ENCODE measurements at regions not wholly inside any gene's neighbourhood (a gene's known extent, or its start where the extent isn't known, plus 50 kb on each side); places are given as distances from the start of the nearest gene placed in this dataset.

GRCh38 chr15:70555713-70556112, 207.6 kb downstream of the UACA start:
- no peak for DNase-seq (ENCODE audit: low spot score)

- no peak for DNase-seq (ENCODE audit: low spot score)
Observed at GRCh38 chr15:70547846-70548487, 215.4 kb downstream of the UACA start.

- no peak for DNase-seq (ENCODE audit: low spot score)
Observed at GRCh38 chr15:70545526-70545925, 217.8 kb downstream of the UACA start.

- no peak for DNase-seq (ENCODE audit: low spot score)
Observed at GRCh38 chr15:70541511-70541910, 221.8 kb downstream of the UACA start.

- no peak for DNase-seq (ENCODE audit: low spot score)
Observed at GRCh38 chr15:70539912-70540530, 223.3 kb downstream of the UACA start.

- DNase-seq (ENCODE audit: low spot score) = no peak
Observed at GRCh38 chr15:70539409-70539808, 223.9 kb downstream of the UACA start.

GRCh38 chr15:70538278-70538677, 225.1 kb downstream of the UACA start:
- no peak for DNase-seq (ENCODE audit: low spot score)

- no peak for DNase-seq (ENCODE audit: low spot score)
Observed at GRCh38 chr15:70535955-70536338, 227.4 kb downstream of the UACA start.

- DNase-seq (ENCODE audit: low spot score) = no peak
Observed at GRCh38 chr15:70535071-70535954, 228.0 kb downstream of the UACA start.

GRCh38 chr15:70533931-70534742, 229.2 kb downstream of the UACA start:
- DNase-seq (ENCODE audit: low spot score) = no peak

- DNase-seq (ENCODE audit: low spot score) = no peak
Observed at GRCh38 chr15:70532531-70533186, 230.7 kb downstream of the UACA start.

GRCh38 chr15:70531576-70531975, 231.8 kb downstream of the UACA start:
- DNase-seq (ENCODE audit: low spot score) = no peak

- DNase-seq (ENCODE audit: low spot score) = no peak
Observed at GRCh38 chr15:70530906-70531305, 232.5 kb downstream of the UACA start.

GRCh38 chr15:70530503-70530902, 232.9 kb downstream of the UACA start:
- no peak for DNase-seq (ENCODE audit: low spot score)

GRCh38 chr15:70530017-70530499, 233.3 kb downstream of the UACA start:
- DNase-seq (ENCODE audit: low spot score) = no peak

- no peak for DNase-seq (ENCODE audit: low spot score)
Observed at GRCh38 chr15:70528816-70529215, 234.5 kb downstream of the UACA start.

GRCh38 chr15:70528270-70528706, 235.1 kb downstream of the UACA start:
- no peak for DNase-seq (ENCODE audit: low spot score)

- DNase-seq (ENCODE audit: low spot score) = no peak
Observed at GRCh38 chr15:70526974-70527325, 236.4 kb downstream of the UACA start.

GRCh38 chr15:70526221-70526973, 237.0 kb downstream of the UACA start:
- peak; percentile 75 for DNase-seq (ENCODE audit: low spot score)

- DNase-seq (ENCODE audit: low spot score) = no peak
Observed at GRCh38 chr15:70525551-70525950, 237.8 kb downstream of the UACA start.

- no peak for DNase-seq (ENCODE audit: low spot score)
Observed at GRCh38 chr15:70524470-70524869, 238.9 kb downstream of the UACA start.

Measured in hepatic stellate cell (primary cell).